CD4-positive, alpha-beta T cell treated with Interleukin-4 for 4 hours (primary cell): ENCODE measurements at regions not wholly inside any gene's neighbourhood (a gene's known extent, or its start where the extent isn't known, plus 50 kb on each side); places are given as distances from the start of the nearest gene placed in this dataset.
"Not testable (repeated sequence)": the region's sequence is repeated elsewhere in the genome, so short reads cannot be mapped to it uniquely, and the experiment has no call there.

ENCODE experiments used
- DNase-seq: peaks from one replicate; pipeline ENCODE4 v3.0.0-alpha.2; 2020

GRCh38 chr1:209100460-209100859, 483.1 kb upstream of the CAMK1G start:
- DNase-seq = no peak

- DNase-seq = no peak
Measured at GRCh38 chr1:209101106-209101505, 482.4 kb upstream of the CAMK1G start.

- DNase-seq = no peak
Measured at GRCh38 chr1:209102120-209102519, 481.4 kb upstream of the CAMK1G start.

- no peak for DNase-seq
Measured at GRCh38 chr1:209102531-209102930, 481.0 kb upstream of the CAMK1G start.

- no peak for DNase-seq
Measured at GRCh38 chr1:209103092-209103491, 480.4 kb upstream of the CAMK1G start.

- DNase-seq = no peak
Measured at GRCh38 chr1:209104646-209105045, 478.9 kb upstream of the CAMK1G start.

- no peak for DNase-seq
Measured at GRCh38 chr1:209105701-209106100, 477.8 kb upstream of the CAMK1G start.

- no peak for DNase-seq
Measured at GRCh38 chr1:209106237-209106741, 477.2 kb upstream of the CAMK1G start.

GRCh38 chr1:209106861-209107260, 476.7 kb upstream of the CAMK1G start:
- no peak for DNase-seq

GRCh38 chr1:209107535-209107934, 476.0 kb upstream of the CAMK1G start:
- DNase-seq = no peak

GRCh38 chr1:209109001-209109785, 474.3 kb upstream of the CAMK1G start:
- no peak for DNase-seq

GRCh38 chr1:209113521-209113920, 470.0 kb upstream of the CAMK1G start:
- DNase-seq = no peak

GRCh38 chr1:209116705-209117104, 466.8 kb upstream of the CAMK1G start:
- DNase-seq = no peak

GRCh38 chr1:209123601-209124000, 459.9 kb upstream of the CAMK1G start:
- no peak for DNase-seq

GRCh38 chr1:209129091-209129490, 454.4 kb upstream of the CAMK1G start:
- not testable (repeated sequence) for DNase-seq

GRCh38 chr1:209130886-209131285, 452.6 kb upstream of the CAMK1G start:
- DNase-seq = no peak

GRCh38 chr1:209132736-209133467, 450.6 kb upstream of the CAMK1G start:
- no peak for DNase-seq

- DNase-seq = no peak
Measured at GRCh38 chr1:209134001-209134400, 449.5 kb upstream of the CAMK1G start.

- no peak for DNase-seq
Measured at GRCh38 chr1:209143916-209144315, 439.6 kb upstream of the CAMK1G start.

- no peak for DNase-seq
Measured at GRCh38 chr1:209150114-209150513, 433.4 kb upstream of the CAMK1G start.

- DNase-seq = no peak
Measured at GRCh38 chr1:209153411-209153810, 430.1 kb upstream of the CAMK1G start.

GRCh38 chr1:209154912-209155311, 428.6 kb upstream of the CAMK1G start:
- no peak for DNase-seq

GRCh38 chr1:209155546-209155945, 428.0 kb upstream of the CAMK1G start:
- no peak for DNase-seq

- no peak for DNase-seq
Measured at GRCh38 chr1:209156991-209157390, 426.5 kb upstream of the CAMK1G start.
